ENCODE measurements at regions not wholly inside any gene's neighbourhood (a gene's known extent, or its start where the extent isn't known, plus 50 kb on each side); places are given as distances from the start of the nearest gene placed in this dataset.

DNA sequence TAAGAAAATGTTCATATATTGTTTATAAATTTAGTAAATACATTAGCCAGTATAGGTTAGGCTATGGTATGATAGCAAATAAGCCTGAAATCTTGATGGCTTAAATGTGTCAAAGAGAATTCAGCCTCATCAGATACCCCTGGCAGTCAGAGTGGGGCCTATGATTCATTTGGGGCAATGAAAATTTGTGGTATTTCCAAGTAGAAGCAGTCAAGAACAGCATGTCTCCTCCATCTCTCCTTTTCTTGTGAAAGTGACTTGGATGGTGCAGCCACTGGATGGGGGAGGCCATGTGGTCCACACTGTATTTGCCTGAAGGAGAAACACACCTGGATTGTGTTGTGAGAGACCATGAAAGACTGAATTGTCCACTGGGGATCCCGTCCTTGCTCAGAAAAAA is 82.7 kb downstream of the DLEU7 start:
- Histone ChIP-seq H3K79me1 (ENCODE audit: low read depth in 1 of 2, low read length in 2 of 2) (no peaks in the 10 kb centered on the region), H3K4me1 (ENCODE audit: control insufficient read depth, insufficient read depth, low read length) (no peaks in the 10 kb centered on the region), H3K27ac (ENCODE audit: insufficient read depth, low read length) (no peak overlapping the region), H2BK20ac (ENCODE audit: low read depth, low read length) (no peak overlapping the region), H3K27me3 (ENCODE audit: control insufficient read depth, insufficient read depth, low read length) (peaks cover 20% of the 10 kb centered on the region), H3K23ac (ENCODE audit: low read depth, low read length) (no peak overlapping the region), H2AK5ac (ENCODE audit: low read depth, low read length) (no peak overlapping the region), H4K8ac (ENCODE audit: low read depth in 2 of 2, low read length in 2 of 2) (no peak overlapping the region), H2AK9ac (replicated peaks; ENCODE audit: low read depth, low read length, poor library complexity) (no peak overlapping the region), H4K20me1 (ENCODE audit: insufficient read depth, low read length) (no peaks in the 10 kb centered on the region), H3K4ac (ENCODE audit: low read depth, low read length) (no peak overlapping the region), H4K5ac (ENCODE audit: low read depth, low read length) (no peak overlapping the region), H3K9me1 (ENCODE audit: insufficient read depth, low read length) (no peaks in the 10 kb centered on the region), H3K14ac (replicated peaks; ENCODE audit: low read depth, low read length) (no peak overlapping the region), H2BK120ac (ENCODE audit: low read depth, low read length) (no peak overlapping the region), H2BK5ac (ENCODE audit: low read depth, low read length, poor library complexity, severe bottlenecking) (no peak overlapping the region), H2AFZ (replicated peaks; ENCODE audit: low read length, poor library complexity) (no peak overlapping the region), H2BK15ac (ENCODE audit: low read depth, low read length) (no peak overlapping the region), H3K18ac (ENCODE audit: low read depth, low read length) (no peak overlapping the region), H3K56ac (ENCODE audit: extremely low read depth, insufficient read depth, low read length) (no peak overlapping the region), H3K9me3 (ENCODE audit: control insufficient read depth, insufficient read depth, low read length) (0 out of 2 replicates have a peak, but pooled peaks cover 1% of the 10 kb centered on the region), H3K4me2 (ENCODE audit: low read depth, low read length) (no peak overlapping the region), H3K36me3 (ENCODE audit: control insufficient read depth, insufficient read depth, low read length) (no peaks in the 10 kb centered on the region), H4K91ac (ENCODE audit: insufficient read depth, low read depth, low read length) (no peak overlapping the region), H3K4me3 (ENCODE audit: insufficient read depth, low read depth, low read length) (no peak overlapping the region), H3K9ac (ENCODE audit: low read depth, low read length) (no peak overlapping the region)
- ChIA-PET CTCF (no interaction called here), POLR2A (ENCODE audit: unreplicated experiment) (no interaction called here)
- no TSS peak for BruUV-seq (replicated peaks)
- no peak for DNase-seq
- no CpG with 5 or more reads among the region's 1 CpG for WGBS, 2 experiments (ENCODE audit: extremely low coverage in 2 of 2, insufficient read length in 1 of 2)
- in situ Hi-C loops (cut with MboI; ENCODE audit: low sequenced_read_pairs), result no loop called here
- TF ChIP-seq SMC3 (IDR thresholded peaks at IDR 0.05; ENCODE audit: low read depth, low read length), result no peak
- no peak for TF ChIP-seq MXI1 (IDR thresholded peaks at IDR 0.05; ENCODE audit: borderline replicate concordance, low read depth, low read length)
- TF ChIP-seq, protein P1, sequence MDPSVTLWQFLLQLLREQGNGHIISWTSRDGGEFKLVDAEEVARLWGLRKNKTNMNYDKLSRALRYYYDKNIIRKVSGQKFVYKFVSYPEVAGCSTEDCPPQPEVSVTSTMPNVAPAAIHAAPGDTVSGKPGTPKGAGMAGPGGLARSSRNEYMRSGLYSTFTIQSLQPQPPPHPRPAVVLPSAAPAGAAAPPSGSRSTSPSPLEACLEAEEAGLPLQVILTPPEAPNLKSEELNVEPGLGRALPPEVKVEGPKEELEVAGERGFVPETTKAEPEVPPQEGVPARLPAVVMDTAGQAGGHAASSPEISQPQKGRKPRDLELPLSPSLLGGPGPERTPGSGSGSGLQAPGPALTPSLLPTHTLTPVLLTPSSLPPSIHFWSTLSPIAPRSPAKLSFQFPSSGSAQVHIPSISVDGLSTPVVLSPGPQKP (IDR thresholded peaks at IDR 0.05; ENCODE audit: borderline replicate concordance, low read depth, low read length), result no peak
- TF ChIP-seq NFE2L2 (IDR thresholded peaks at IDR 0.05; ENCODE audit: low read depth, low read length), result no peak
- dilution Hi-C loops (cut with HindIII; ENCODE audit: low sequenced_read_pairs, unreplicated experiment), result no loop called here
- intact Hi-C loops (cut with micrococcal nuclease), result no loop called here
- ATAC-seq (ENCODE audit: low read depth), result no peak
